HAP-1 (cell line): ENCODE measurements at regions not wholly inside any gene's neighbourhood (a gene's known extent, or its start where the extent isn't known, plus 50 kb on each side); places are given as distances from the start of the nearest gene placed in this dataset.

Source experiments
- DNase-seq, 2 experiments: peaks; one replicate each; pipeline ENCODE4 v3.0.0-alpha.2; 2016 to 2020; ENCODE audit warnings: low spot score in 2 of 2
- H3K27me3 ChIP-seq: fragments of 250-450 bp; sonication (Bioruptor Pico); 2 replicates; pipeline ENCODE4 v1.5.1; 2020; ENCODE audit warnings: low read depth, mild to moderate bottlenecking, moderate library complexity
- H3K36me3 ChIP-seq: fragments of 250-450 bp; sonication (Bioruptor Pico); replicated peaks from 2 replicates; pipeline ENCODE4 v1.5.1; 2020; ENCODE audit warnings: mild to moderate bottlenecking
- H3K4me1 ChIP-seq: fragments of 250-450 bp; sonication (Bioruptor Pico); 2 replicates; pipeline ENCODE4 v1.5.1; 2020; ENCODE audit warnings: mild to moderate bottlenecking
- H3K4me3 ChIP-seq: fragments of 250-450 bp; sonication (Bioruptor Pico); 2 replicates; pipeline ENCODE4 v1.5.1; 2020; ENCODE audit warnings: mild to moderate bottlenecking, moderate library complexity
- H3K9me3 ChIP-seq: fragments of 250-450 bp; sonication (Bioruptor Pico); 2 replicates; pipeline ENCODE4 v1.5.1; 2020; ENCODE audit warnings: mild to moderate bottlenecking, moderate library complexity
- in situ Hi-C: fragments of 300-500 bp; cut with MboI; formaldehyde crosslinking; loops from 3 replicates; pipeline ENCODE4 v1.14.3; 2020; ENCODE audit warnings: low sequenced_read_pairs, inconsistent platforms, mixed read lengths

GRCh38 chr5:75928992-75929391, 154.2 kb upstream of the SV2C start:
- in situ Hi-C loops, result no loop called here
- H3K9me3 ChIP-seq, result no peaks in the 10 kb centered on the region
- no peaks in the 10 kb centered on the region for H3K36me3 ChIP-seq
- H3K4me1 ChIP-seq, result no peaks in the 10 kb centered on the region
- DNase-seq, result no peak
- no peak overlapping the region for H3K4me3 ChIP-seq
- no peaks in the 10 kb centered on the region for H3K27me3 ChIP-seq

GRCh38 chr5:75922480-75922879, 160.7 kb upstream of the SV2C start:
- 0 out of 2 replicates have a peak, but pooled peaks cover 4% of the 10 kb centered on the region for H3K27me3 ChIP-seq
- no peak overlapping the region for H3K4me3 ChIP-seq
- in situ Hi-C loops, result no loop called here
- H3K36me3 ChIP-seq, result no peaks in the 10 kb centered on the region
- DNase-seq, result no peak
- H3K9me3 ChIP-seq, result no peaks in the 10 kb centered on the region
- H3K4me1 ChIP-seq, result no peaks in the 10 kb centered on the region

- Histone ChIP-seq H3K36me3 (no peaks in the 10 kb centered on the region), H3K4me3 (no peak overlapping the region), H3K4me1 (no peaks in the 10 kb centered on the region), H3K27me3 (0 out of 2 replicates have a peak, but pooled peaks cover 4% of the 10 kb centered on the region), H3K9me3 (no peaks in the 10 kb centered on the region)
- DNase-seq, result no peak
- in situ Hi-C loops, result no loop called here
Observed at GRCh38 chr5:75921011-75921410, 162.2 kb upstream of the SV2C start.

GRCh38 chr5:75916144-75916543, 167.0 kb upstream of the SV2C start:
- H3K27me3 ChIP-seq, result 0 out of 2 replicates have a peak, but pooled peaks cover 4% of the 10 kb centered on the region
- in situ Hi-C loops, result no loop called here
- no peaks in the 10 kb centered on the region for H3K9me3 ChIP-seq
- H3K4me3 ChIP-seq, result no peak overlapping the region
- no peaks in the 10 kb centered on the region for H3K36me3 ChIP-seq
- DNase-seq, result no peak
- no peaks in the 10 kb centered on the region for H3K4me1 ChIP-seq

GRCh38 chr5:75909223-75909622, 174.0 kb upstream of the SV2C start:
- no peaks in the 10 kb centered on the region for H3K9me3 ChIP-seq
- no peak for DNase-seq
- no peaks in the 10 kb centered on the region; the same call in 1 of the 2 replicates for H3K27me3 ChIP-seq
- in situ Hi-C loops, result no loop called here
- H3K4me3 ChIP-seq, result no peak overlapping the region
- no peaks in the 10 kb centered on the region for H3K4me1 ChIP-seq
- no peaks in the 10 kb centered on the region for H3K36me3 ChIP-seq

- no peak for DNase-seq
- in situ Hi-C loops, result no loop called here
- Histone ChIP-seq H3K9me3 (no peaks in the 10 kb centered on the region), H3K4me3 (no peak overlapping the region), H3K27me3 (no peaks in the 10 kb centered on the region; the same call in 1 of the 2 replicates), H3K4me1 (no peaks in the 10 kb centered on the region), H3K36me3 (no peaks in the 10 kb centered on the region)
Observed at GRCh38 chr5:75907651-75908050, 175.5 kb upstream of the SV2C start.

- H3K27me3 ChIP-seq, result no peaks in the 10 kb centered on the region
- H3K4me3 ChIP-seq, result no peak overlapping the region
- in situ Hi-C loops, result no loop called here
- H3K36me3 ChIP-seq, result no peaks in the 10 kb centered on the region
- H3K9me3 ChIP-seq, result no peaks in the 10 kb centered on the region
- no peak for DNase-seq
- no peaks in the 10 kb centered on the region for H3K4me1 ChIP-seq
Observed at GRCh38 chr5:75894482-75894881, 177.2 kb upstream of the POC5 start.

GRCh38 chr5:75891736-75892135, 174.5 kb upstream of the POC5 start:
- H3K36me3 ChIP-seq, result no peaks in the 10 kb centered on the region
- H3K27me3 ChIP-seq, result no peaks in the 10 kb centered on the region
- H3K4me3 ChIP-seq, result no peak overlapping the region
- no peaks in the 10 kb centered on the region for H3K4me1 ChIP-seq
- H3K9me3 ChIP-seq, result no peaks in the 10 kb centered on the region
- no peak for DNase-seq
- in situ Hi-C loops, result no loop called here

GRCh38 chr5:75891020-75891419, 173.8 kb upstream of the POC5 start:
- in situ Hi-C loops, result no loop called here
- H3K36me3 ChIP-seq, result no peaks in the 10 kb centered on the region
- no peak overlapping the region for H3K4me3 ChIP-seq
- H3K4me1 ChIP-seq, result no peaks in the 10 kb centered on the region
- no peaks in the 10 kb centered on the region for H3K9me3 ChIP-seq
- H3K27me3 ChIP-seq, result no peaks in the 10 kb centered on the region
- no peak for DNase-seq

GRCh38 chr5:75890546-75890945, 173.3 kb upstream of the POC5 start:
- no peaks in the 10 kb centered on the region for H3K27me3 ChIP-seq
- no peak overlapping the region for H3K4me3 ChIP-seq
- H3K36me3 ChIP-seq, result no peaks in the 10 kb centered on the region
- in situ Hi-C loops, result no loop called here
- no peak for DNase-seq
- H3K9me3 ChIP-seq, result no peaks in the 10 kb centered on the region
- no peaks in the 10 kb centered on the region for H3K4me1 ChIP-seq

- in situ Hi-C loops, result no loop called here
- no peaks in the 10 kb centered on the region for H3K27me3 ChIP-seq
- H3K4me3 ChIP-seq, result no peak overlapping the region
- H3K9me3 ChIP-seq, result no peaks in the 10 kb centered on the region
- no peaks in the 10 kb centered on the region for H3K4me1 ChIP-seq
- H3K36me3 ChIP-seq, result no peaks in the 10 kb centered on the region
- DNase-seq, result no peak
Observed at GRCh38 chr5:75886706-75887105, 169.5 kb upstream of the POC5 start.

GRCh38 chr5:75885849-75886596, 168.8 kb upstream of the POC5 start:
- no peaks in the 10 kb centered on the region for H3K27me3 ChIP-seq

GRCh38 chr5:75885321-75885720, 168.1 kb upstream of the POC5 start:
- in situ Hi-C loops, result no loop called here
- no peak overlapping the region for H3K4me3 ChIP-seq
- no peak for DNase-seq
- no peaks in the 10 kb centered on the region for H3K36me3 ChIP-seq
- no peaks in the 10 kb centered on the region for H3K4me1 ChIP-seq
- H3K9me3 ChIP-seq, result no peaks in the 10 kb centered on the region
- H3K27me3 ChIP-seq, result no peaks in the 10 kb centered on the region

More at GRCh38 chr5:75885849-75886596, 168.8 kb upstream of the POC5 start:
- Histone ChIP-seq H3K4me1 (no peaks in the 10 kb centered on the region), H3K4me3 (no peak overlapping the region), H3K36me3 (no peaks in the 10 kb centered on the region), H3K9me3 (no peaks in the 10 kb centered on the region)
- in situ Hi-C loops, result no loop called here
- DNase-seq, result no peak

GRCh38 chr5:75869891-75870290, 152.7 kb upstream of the POC5 start:
- H3K4me1 ChIP-seq, result no peaks in the 10 kb centered on the region
- H3K27me3 ChIP-seq, result no peaks in the 10 kb centered on the region
- no peaks in the 10 kb centered on the region for H3K36me3 ChIP-seq
- no peak for DNase-seq
- no peak overlapping the region for H3K4me3 ChIP-seq
- no peaks in the 10 kb centered on the region for H3K9me3 ChIP-seq
- in situ Hi-C loops, result no loop called here

- in situ Hi-C loops, result no loop called here
- Histone ChIP-seq H3K9me3 (no peaks in the 10 kb centered on the region), H3K36me3 (no peaks in the 10 kb centered on the region), H3K27me3 (no peaks in the 10 kb centered on the region), H3K4me1 (no peaks in the 10 kb centered on the region), H3K4me3 (no peak overlapping the region)
- no peak for DNase-seq
Observed at GRCh38 chr5:75862872-75863271, 145.6 kb upstream of the POC5 start.
